CD4-positive, alpha-beta T cell (primary cell): ENCODE measurements at regions not wholly inside any gene's neighbourhood (a gene's known extent, or its start where the extent isn't known, plus 50 kb on each side); places are given as distances from the start of the nearest gene placed in this dataset.

Experiments
- ATAC-seq: fragments of 200-7000 bp; cut with Tn5 transposase; one replicate; pipeline ENCODE4 v1.10.0; 2022; ENCODE audit warnings: mild to moderate bottlenecking; ENCODE audit not compliant: poor library complexity
- CTCF ChIA-PET: fragments of 350-600 bp; sonication (Branson Sonifier 250); formaldehyde crosslinking; loops from one replicate; lab custom pipeline; 2021; ENCODE audit warnings: antibody characterized with exemption, inconsistent platforms; lab: Charles Lee
- POLR2A ChIA-PET: fragments of 350-600 bp; sonication (Branson Sonifier 250); formaldehyde crosslinking; loops from one replicate; lab custom pipeline; 2021; ENCODE audit warnings: antibody characterized with exemption, inconsistent platforms; lab: Charles Lee
- DNase-seq, 14 experiments: peaks; one replicate each; pipeline ENCODE4 v3.0.0-alpha.2; 2013 to 2020; ENCODE audit warnings: mixed read lengths in 2 of 14
- H3K27ac ChIP-seq, 2 donors: one replicate each; pipeline versions ENCODE4 v1.5.1 to v1.7.0; 2013; ENCODE audit warnings: low read length in 2 of 2, low read depth in 1 of 2, mild to moderate bottlenecking in 1 of 2
- H3K27me3 ChIP-seq, 2 experiments: 1 replicate in 1 of 2; 2 replicates in 1 of 2; pipeline versions ENCODE4 v1.6.1 to v1.7.0; 2013; ENCODE audit warnings: low read length in 2 of 2, control low read depth in 1 of 2, mild to moderate bottlenecking in 1 of 2, moderate library complexity in 1 of 2; ENCODE audit not compliant: insufficient read depth in 2 of 2, control insufficient read depth in 1 of 2
- H3K36me3 ChIP-seq: one replicate; pipeline ENCODE4 v1.6.1; 2013; ENCODE audit warnings: low read length, control low read depth; ENCODE audit not compliant: insufficient read depth
- H3K4me1 ChIP-seq: one replicate; pipeline ENCODE4 v1.6.1; 2013; ENCODE audit warnings: low read length, control low read depth; ENCODE audit not compliant: insufficient read depth
- H3K4me3 ChIP-seq: one replicate; pipeline ENCODE4 v1.5.1; 2013; ENCODE audit warnings: mild to moderate bottlenecking, low read length, moderate library complexity
- H3K9me3 ChIP-seq, 2 experiments: 1 replicate in 1 of 2; 2 replicates in 1 of 2; pipeline versions ENCODE4 v1.6.1 to v1.7.0; 2013; ENCODE audit warnings: low read length in 2 of 2, mild to moderate bottlenecking in 2 of 2, control low read depth in 1 of 2, moderate library complexity in 1 of 2; ENCODE audit not compliant: control insufficient read depth in 1 of 2, insufficient read depth in 1 of 2
- H3K27ac Mint-ChIP-seq: one replicate; pipeline ENCODE4 v1.8.0; 2020; ENCODE audit warnings: mixed read lengths
- H3K27me3 Mint-ChIP-seq: one replicate; pipeline ENCODE4 v1.8.0; 2021; ENCODE audit warnings: mixed read lengths
- H3K36me3 Mint-ChIP-seq: one replicate; pipeline ENCODE4 v1.8.0; 2021; ENCODE audit warnings: low read depth, mixed read lengths
- H3K4me1 Mint-ChIP-seq: one replicate; pipeline ENCODE4 v1.8.0; 2021; ENCODE audit warnings: low read depth, mixed read lengths
- H3K4me3 Mint-ChIP-seq: one replicate; pipeline ENCODE4 v1.8.0; 2020; ENCODE audit warnings: mild to moderate bottlenecking, mixed read lengths
- H3K9me3 Mint-ChIP-seq: one replicate; pipeline ENCODE4 v1.8.0; 2020; ENCODE audit warnings: mixed read lengths
- CTCF ChIP-seq: fragments of 200-600 bp; IDR thresholded peaks from one replicate; pipeline ENCODE4 v1.8.0; 2022; ENCODE audit warnings: antibody characterized with exemption, mild to moderate bottlenecking
- intact Hi-C, 2 experiments: fragments of 100-400 bp; cut with DNase I in 1 of 2; cut with micrococcal nuclease in 1 of 2; formaldehyde crosslinking; loops; one replicate each; pipeline versions ENCODE4 v1.15.1 to v1.9.0; 2023 to 2025; cut with DNase I, micrococcal nuclease

GRCh38 chr13:78829821-78830220, 170.9 kb upstream of the OBI1 start:
- Mint-ChIP-seq H3K4me1 (no peaks in the 10 kb centered on the region), H3K9me3 (no peaks in the 10 kb centered on the region), H3K4me3 (no peak overlapping the region), H3K27me3 (peaks cover 34% of the 10 kb centered on the region), H3K27ac (no peak overlapping the region), H3K36me3 (no peaks in the 10 kb centered on the region)
- no peak for DNase-seq
- intact Hi-C loops: no loop called here
- ChIA-PET POLR2A (no interaction called here), CTCF (no interaction called here)
- no peak for ATAC-seq
- H3K4me1 ChIP-seq: no peaks in the 10 kb centered on the region
- no peaks in the 10 kb centered on the region for H3K36me3 ChIP-seq
- TF ChIP-seq CTCF: no peak
- H3K27me3 ChIP-seq: no peaks in the 10 kb centered on the region
- no peaks in the 10 kb centered on the region for H3K9me3 ChIP-seq
- H3K4me3 ChIP-seq: no peak overlapping the region
- no peak overlapping the region for H3K27ac ChIP-seq

- CTCF ChIA-PET: no interaction called here
Measured at GRCh38 chr13:78827471-78827870, 168.5 kb upstream of the OBI1 start.

GRCh38 chr13:78826936-78827335, 168.0 kb upstream of the OBI1 start:
- H3K36me3 Mint-ChIP-seq: no peaks in the 10 kb centered on the region
- H3K27me3 Mint-ChIP-seq: peaks cover 26% of the 10 kb centered on the region
- Histone ChIP-seq H3K4me3 (no peak overlapping the region), H3K4me1 (no peaks in the 10 kb centered on the region), H3K9me3 (no peaks in the 10 kb centered on the region), H3K27me3 (no peaks in the 10 kb centered on the region), H3K36me3 (no peaks in the 10 kb centered on the region), H3K27ac (no peak overlapping the region)
- intact Hi-C loops: no loop called here
- DNase-seq (no peak), ATAC-seq (no peak)
- no peaks in the 10 kb centered on the region for H3K9me3 Mint-ChIP-seq
- ChIA-PET POLR2A (no interaction called here), CTCF (no interaction called here)
- no peak overlapping the region for H3K4me3 Mint-ChIP-seq
- no peak for TF ChIP-seq CTCF
- no peak overlapping the region for H3K27ac Mint-ChIP-seq
- no peaks in the 10 kb centered on the region for H3K4me1 Mint-ChIP-seq

More at GRCh38 chr13:78827471-78827870, 168.5 kb upstream of the OBI1 start:
- H3K36me3 ChIP-seq: no peaks in the 10 kb centered on the region
- H3K27me3 Mint-ChIP-seq: peaks cover 31% of the 10 kb centered on the region
- DNase-seq (no peak), ATAC-seq (no peak)
- no peaks in the 10 kb centered on the region for H3K9me3 Mint-ChIP-seq
- no peaks in the 10 kb centered on the region for H3K4me1 Mint-ChIP-seq
- H3K9me3 ChIP-seq: no peaks in the 10 kb centered on the region
- H3K27ac ChIP-seq: no peak overlapping the region
- no peaks in the 10 kb centered on the region for H3K4me1 ChIP-seq
- TF ChIP-seq CTCF: no peak
- intact Hi-C loops: no loop called here
- POLR2A ChIA-PET: no interaction called here
- no peak overlapping the region for H3K4me3 ChIP-seq
- H3K4me3 Mint-ChIP-seq: no peak overlapping the region
- no peak overlapping the region for H3K27ac Mint-ChIP-seq
- no peaks in the 10 kb centered on the region for H3K27me3 ChIP-seq
- no peaks in the 10 kb centered on the region for H3K36me3 Mint-ChIP-seq
